ENCODE measurements at regions not wholly inside any gene's neighbourhood (a gene's known extent, or its start where the extent isn't known, plus 50 kb on each side); places are given as distances from the start of the nearest gene placed in this dataset.

- H3K27ac ChIP-seq (ENCODE audit: low read depth, low read length, poor library complexity, severe bottlenecking), result no peak overlapping the region
Observed at GRCh38 chr6:4426968-4427367, 291.6 kb upstream of the ECI2 start.

GRCh38 chr6:4421837-4422236 lies 286.5 kb upstream of the ECI2 start:
- H3K79me2 ChIP-seq (ENCODE audit: insufficient read depth, low read length), result no peaks in the 10 kb centered on the region
- no peaks in the 10 kb centered on the region for H3K4me1 ChIP-seq (ENCODE audit: insufficient read depth, low read length, severe bottlenecking)
- H3F3A ChIP-seq (ENCODE audit: insufficient read depth, low read length), result no peaks in the 10 kb centered on the region
- no peaks in the 10 kb centered on the region for H3K27me3 ChIP-seq (ENCODE audit: insufficient read depth, low read length)
- H3K27ac ChIP-seq (ENCODE audit: low read depth, low read length, poor library complexity, severe bottlenecking), result no peak overlapping the region
- H3K9me3 ChIP-seq (ENCODE audit: low read length), result no peaks in the 10 kb centered on the region
- no peaks in the 10 kb centered on the region for H4K20me1 ChIP-seq (ENCODE audit: insufficient read depth, low read length)
- no peak overlapping the region for H3K4me3 ChIP-seq (ENCODE audit: low read depth, low read length, poor library complexity, severe bottlenecking)
- no peak overlapping the region for H3K4me2 ChIP-seq (ENCODE audit: low read length)
- no peak overlapping the region for H2AFZ ChIP-seq (ENCODE audit: low read length)
- H3K36me3 ChIP-seq (ENCODE audit: insufficient read depth, low read length), result no peaks in the 10 kb centered on the region
- TF ChIP-seq EZH2 (IDR thresholded peaks at IDR 0.05; ENCODE audit: borderline replicate concordance, low read length) (no peak), CTCF (IDR thresholded peaks at IDR 0.05; ENCODE audit: low read length) (no peak)
- no peak overlapping the region for H3K9ac ChIP-seq (ENCODE audit: low read length)
- no peaks in the 10 kb centered on the region for H3K9me2 ChIP-seq (ENCODE audit: low read depth, low read length)

More at GRCh38 chr6:4426968-4427367, 291.6 kb upstream of the ECI2 start:
- Histone ChIP-seq H3K4me2 (ENCODE audit: low read length) (no peak overlapping the region), H3K9ac (ENCODE audit: low read length) (no peak overlapping the region), H3K79me2 (ENCODE audit: insufficient read depth, low read length) (no peaks in the 10 kb centered on the region), H4K20me1 (ENCODE audit: insufficient read depth, low read length) (no peaks in the 10 kb centered on the region), H3K9me3 (ENCODE audit: low read length) (no peaks in the 10 kb centered on the region), H3K9me2 (ENCODE audit: low read depth, low read length) (no peaks in the 10 kb centered on the region), H3K4me3 (ENCODE audit: low read depth, low read length, poor library complexity, severe bottlenecking) (no peak overlapping the region), H3K36me3 (ENCODE audit: insufficient read depth, low read length) (no peaks in the 10 kb centered on the region), H3K27me3 (ENCODE audit: insufficient read depth, low read length) (no peaks in the 10 kb centered on the region), H2AFZ (ENCODE audit: low read length) (no peak overlapping the region), H3F3A (ENCODE audit: insufficient read depth, low read length) (no peaks in the 10 kb centered on the region), H3K4me1 (ENCODE audit: insufficient read depth, low read length, severe bottlenecking) (no peaks in the 10 kb centered on the region)
- TF ChIP-seq EZH2 (IDR thresholded peaks at IDR 0.05; ENCODE audit: borderline replicate concordance, low read length) (no peak), CTCF (IDR thresholded peaks at IDR 0.05; ENCODE audit: low read length) (no peak)

- no peak overlapping the region for H3K4me2 ChIP-seq (ENCODE audit: low read length)
- H3K4me1 ChIP-seq (ENCODE audit: insufficient read depth, low read length, severe bottlenecking), result no peaks in the 10 kb centered on the region
- no peak overlapping the region for H3K9ac ChIP-seq (ENCODE audit: low read length)
- no peaks in the 10 kb centered on the region for H3K27me3 ChIP-seq (ENCODE audit: insufficient read depth, low read length)
- H3K9me3 ChIP-seq (ENCODE audit: low read length), result no peaks in the 10 kb centered on the region
- H3K79me2 ChIP-seq (ENCODE audit: insufficient read depth, low read length), result no peaks in the 10 kb centered on the region
- H3K27ac ChIP-seq (ENCODE audit: low read depth, low read length, poor library complexity, severe bottlenecking), result no peak overlapping the region
- no peak for TF ChIP-seq CTCF (IDR thresholded peaks at IDR 0.05; ENCODE audit: low read length)
- no peak for TF ChIP-seq EZH2 (IDR thresholded peaks at IDR 0.05; ENCODE audit: borderline replicate concordance, low read length)
- H4K20me1 ChIP-seq (ENCODE audit: insufficient read depth, low read length), result no peaks in the 10 kb centered on the region
- H3F3A ChIP-seq (ENCODE audit: insufficient read depth, low read length), result no peaks in the 10 kb centered on the region
- no peaks in the 10 kb centered on the region for H3K9me2 ChIP-seq (ENCODE audit: low read depth, low read length)
- H3K4me3 ChIP-seq (ENCODE audit: low read depth, low read length, poor library complexity, severe bottlenecking), result no peak overlapping the region
- H3K36me3 ChIP-seq (ENCODE audit: insufficient read depth, low read length), result no peaks in the 10 kb centered on the region
- no peak overlapping the region for H2AFZ ChIP-seq (ENCODE audit: low read length)
Observed at GRCh38 chr6:4420160-4420865, 284.9 kb upstream of the ECI2 start.

Measured in OCI-LY1 (cell line).